Ascending aorta (tissue), 2 donors: ENCODE measurements at regions not wholly inside any gene's neighbourhood (a gene's known extent, or its start where the extent isn't known, plus 50 kb on each side); places are given as distances from the start of the nearest gene placed in this dataset.
"Not testable (repeated sequence)": the region's sequence is repeated elsewhere in the genome, so short reads cannot be mapped to it uniquely, and the experiment has no call there.

Experiments used
- DNase-seq, 2 donors: peaks; one replicate each; pipeline ENCODE4 v3.0.0-alpha.2; 2019; ENCODE audit warnings: low spot score in 2 of 2
- H3K27ac ChIP-seq, 2 donors: fragments of 200-600 bp; sonication (generic); one replicate each; pipeline ENCODE4 v1.5.1; 2016 to 2017; ENCODE audit warnings: mild to moderate bottlenecking in 1 of 2
- H3K27me3 ChIP-seq: fragments of 200-600 bp; sonication (generic); one replicate; pipeline ENCODE4 v1.5.1; 2017
- H3K36me3 ChIP-seq, 2 donors: fragments of 200-600 bp; sonication (generic); one replicate each; pipeline ENCODE4 v1.5.1; 2016
- H3K4me1 ChIP-seq, 2 donors: fragments of 200-600 bp; sonication (generic); one replicate each; pipeline ENCODE4 v1.5.1; 2016 to 2017; ENCODE audit warnings: mild to moderate bottlenecking in 1 of 2
- H3K4me3 ChIP-seq, 2 donors: fragments of 200-600 bp; sonication (generic); one replicate each; pipeline ENCODE4 v1.5.1; 2016 to 2017; ENCODE audit warnings: mild to moderate bottlenecking in 1 of 2
- H3K9me3 ChIP-seq, 2 donors: fragments of 200-600 bp; sonication (generic); one replicate each; pipeline ENCODE4 v1.5.1; 2016
- intact Hi-C: fragments of 100-400 bp; cut with DNase I; formaldehyde crosslinking; loops from one replicate; pipeline ENCODE4 v1.15.1; 2023
- TF ChIP-seq, protein P1 (sequence below), 3 experiments: fragments of 200-600 bp in 2 of 3; fragments of 450-650 bp in 1 of 3; sonication (generic) in 2 of 3; IDR thresholded peaks; one replicate each; pipeline ENCODE4 v1.5.1; 2016 to 2019; ENCODE audit warnings: antibody characterized with exemption in 3 of 3, mild to moderate bottlenecking in 1 of 3, moderate library complexity in 1 of 3

DNA sequence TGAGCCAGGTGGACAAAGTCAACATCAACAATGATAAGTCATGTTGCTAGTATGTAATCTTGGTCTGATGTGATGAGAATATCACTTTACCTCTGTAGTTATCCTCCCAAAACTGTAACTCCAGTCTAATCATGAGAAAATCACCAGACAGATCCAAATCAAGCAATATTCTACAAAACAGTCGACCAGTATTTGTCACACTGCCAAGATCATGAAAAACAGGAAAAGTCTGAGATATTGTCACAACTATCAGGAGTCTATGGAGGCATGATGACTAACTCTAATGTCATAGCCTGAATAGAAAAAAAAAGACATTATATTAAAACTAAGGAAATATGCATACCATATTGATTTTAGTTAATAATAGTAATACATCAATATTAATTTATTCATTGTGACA is 1883.3 kb upstream of the CELF4 start:
- TF ChIP-seq, protein P1, sequence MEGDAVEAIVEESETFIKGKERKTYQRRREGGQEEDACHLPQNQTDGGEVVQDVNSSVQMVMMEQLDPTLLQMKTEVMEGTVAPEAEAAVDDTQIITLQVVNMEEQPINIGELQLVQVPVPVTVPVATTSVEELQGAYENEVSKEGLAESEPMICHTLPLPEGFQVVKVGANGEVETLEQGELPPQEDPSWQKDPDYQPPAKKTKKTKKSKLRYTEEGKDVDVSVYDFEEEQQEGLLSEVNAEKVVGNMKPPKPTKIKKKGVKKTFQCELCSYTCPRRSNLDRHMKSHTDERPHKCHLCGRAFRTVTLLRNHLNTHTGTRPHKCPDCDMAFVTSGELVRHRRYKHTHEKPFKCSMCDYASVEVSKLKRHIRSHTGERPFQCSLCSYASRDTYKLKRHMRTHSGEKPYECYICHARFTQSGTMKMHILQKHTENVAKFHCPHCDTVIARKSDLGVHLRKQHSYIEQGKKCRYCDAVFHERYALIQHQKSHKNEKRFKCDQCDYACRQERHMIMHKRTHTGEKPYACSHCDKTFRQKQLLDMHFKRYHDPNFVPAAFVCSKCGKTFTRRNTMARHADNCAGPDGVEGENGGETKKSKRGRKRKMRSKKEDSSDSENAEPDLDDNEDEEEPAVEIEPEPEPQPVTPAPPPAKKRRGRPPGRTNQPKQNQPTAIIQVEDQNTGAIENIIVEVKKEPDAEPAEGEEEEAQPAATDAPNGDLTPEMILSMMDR (IDR thresholded peaks at IDR 0.05) = no peak
- Histone ChIP-seq H3K9me3 (no peaks in the 10 kb centered on the region), H3K36me3 (no peaks in the 10 kb centered on the region), H3K27ac (no peak overlapping the region), H3K27me3 (no peaks in the 10 kb centered on the region), H3K4me3 (no peak overlapping the region), H3K4me1 (no peaks in the 10 kb centered on the region)
- intact Hi-C loops = no loop called here
- DNase-seq = no peak

DNA sequence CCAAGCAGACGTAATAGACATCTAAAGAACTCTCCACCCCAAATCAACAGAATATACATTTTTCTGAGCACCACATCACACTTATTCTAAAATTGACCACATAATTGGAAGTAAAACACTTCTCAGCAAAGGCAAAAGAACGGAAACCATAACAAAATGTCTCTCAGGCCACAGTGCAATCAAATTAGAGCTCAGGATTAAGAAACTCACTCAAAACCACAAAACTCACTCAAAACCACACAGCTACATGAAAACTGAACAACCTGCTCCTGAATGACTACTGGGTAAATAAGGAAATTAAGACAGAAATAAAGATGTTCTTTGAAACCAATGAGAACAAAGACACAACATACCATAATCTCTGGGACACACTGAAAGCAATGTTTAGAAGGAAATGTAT is 1879.4 kb upstream of the CELF4 start:
- intact Hi-C loops, H3K4me3 ChIP-seq, H3K27ac ChIP-seq, H3K36me3 ChIP-seq, H3K27me3 ChIP-seq, H3K9me3 ChIP-seq, DNase-seq, H3K4me1 ChIP-seq: not testable (repeated sequence)

DNA sequence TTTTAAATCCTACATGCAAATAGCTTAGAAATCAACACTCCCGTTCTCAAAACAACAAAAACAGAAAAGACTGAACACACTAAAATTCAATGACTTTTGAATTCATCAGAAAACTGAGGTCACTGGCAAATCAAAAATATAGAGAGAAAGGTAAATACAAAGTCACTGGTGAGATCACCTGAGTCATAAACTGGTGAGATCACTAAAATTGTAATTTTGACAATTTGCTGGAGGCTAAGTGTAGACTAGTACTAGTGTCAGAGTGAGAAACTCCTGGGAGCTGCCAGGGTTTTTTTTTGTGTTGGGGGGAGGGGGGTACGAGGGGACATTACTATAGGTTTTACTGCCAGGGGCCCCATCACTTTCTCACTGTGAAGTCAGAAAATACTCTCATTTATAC is 1876.0 kb upstream of the CELF4 start:
- H3K4me3 ChIP-seq = no peak overlapping the region
- intact Hi-C loops = no loop called here
- H3K4me1 ChIP-seq = no peaks in the 10 kb centered on the region
- H3K27ac ChIP-seq = no peak overlapping the region
- TF ChIP-seq, protein P1 (IDR thresholded peaks at IDR 0.05) = no peak
- H3K27me3 ChIP-seq = no peaks in the 10 kb centered on the region
- no peaks in the 10 kb centered on the region for H3K36me3 ChIP-seq
- no peaks in the 10 kb centered on the region for H3K9me3 ChIP-seq
- no peak for DNase-seq

DNA sequence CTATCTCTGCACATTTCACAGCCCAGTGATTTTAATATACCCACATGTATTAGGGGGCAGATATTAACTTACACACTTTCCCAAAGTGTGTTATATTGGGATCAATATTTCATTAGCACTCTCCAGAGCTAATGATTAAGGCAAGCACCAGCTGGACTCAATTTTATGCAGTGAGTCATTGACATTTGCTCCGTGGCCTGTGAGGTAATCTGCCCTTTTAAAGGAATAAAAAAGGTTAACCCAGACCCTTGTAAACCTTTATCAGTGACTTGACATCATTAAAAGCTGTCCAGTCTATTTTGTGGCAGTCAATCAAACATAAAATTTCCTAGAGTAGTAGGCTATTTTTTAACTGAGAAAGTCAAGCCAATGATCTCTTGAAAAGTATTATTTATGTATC is 1870.4 kb upstream of the CELF4 start:
- Histone ChIP-seq H3K4me1 (no peaks in the 10 kb centered on the region), H3K27ac (no peak overlapping the region), H3K36me3 (no peaks in the 10 kb centered on the region), H3K27me3 (no peaks in the 10 kb centered on the region), H3K9me3 (no peaks in the 10 kb centered on the region), H3K4me3 (no peak overlapping the region)
- TF ChIP-seq, protein P1 (IDR thresholded peaks at IDR 0.05) = no peak
- no peak for DNase-seq
- intact Hi-C loops = no loop called here

DNA sequence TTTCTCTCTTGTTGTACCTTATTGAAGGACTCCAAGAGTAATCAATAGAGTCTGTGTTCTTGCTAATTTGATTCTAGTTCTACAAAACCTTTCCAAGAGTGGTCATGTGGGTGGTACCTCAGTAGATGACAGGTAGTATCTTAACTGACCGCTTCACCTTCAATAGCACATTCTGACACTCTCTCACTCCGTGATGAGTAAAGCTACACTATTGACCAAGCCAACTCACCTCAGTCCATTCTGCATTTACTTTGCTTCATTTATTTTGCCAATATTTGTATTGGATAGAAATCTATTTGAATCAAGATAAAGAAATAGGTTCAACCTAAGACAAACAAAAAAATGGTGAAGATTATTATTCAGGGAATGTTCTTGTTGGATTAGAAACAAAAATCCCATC is 1869.6 kb upstream of the CELF4 start:
- TF ChIP-seq, protein P1 (IDR thresholded peaks at IDR 0.05) = no peak
- H3K27ac ChIP-seq = no peak overlapping the region
- H3K9me3 ChIP-seq = no peaks in the 10 kb centered on the region
- no peaks in the 10 kb centered on the region for H3K27me3 ChIP-seq
- H3K4me3 ChIP-seq = no peak overlapping the region
- intact Hi-C loops = no loop called here
- no peaks in the 10 kb centered on the region for H3K4me1 ChIP-seq
- no peak for DNase-seq
- no peaks in the 10 kb centered on the region for H3K36me3 ChIP-seq

DNA sequence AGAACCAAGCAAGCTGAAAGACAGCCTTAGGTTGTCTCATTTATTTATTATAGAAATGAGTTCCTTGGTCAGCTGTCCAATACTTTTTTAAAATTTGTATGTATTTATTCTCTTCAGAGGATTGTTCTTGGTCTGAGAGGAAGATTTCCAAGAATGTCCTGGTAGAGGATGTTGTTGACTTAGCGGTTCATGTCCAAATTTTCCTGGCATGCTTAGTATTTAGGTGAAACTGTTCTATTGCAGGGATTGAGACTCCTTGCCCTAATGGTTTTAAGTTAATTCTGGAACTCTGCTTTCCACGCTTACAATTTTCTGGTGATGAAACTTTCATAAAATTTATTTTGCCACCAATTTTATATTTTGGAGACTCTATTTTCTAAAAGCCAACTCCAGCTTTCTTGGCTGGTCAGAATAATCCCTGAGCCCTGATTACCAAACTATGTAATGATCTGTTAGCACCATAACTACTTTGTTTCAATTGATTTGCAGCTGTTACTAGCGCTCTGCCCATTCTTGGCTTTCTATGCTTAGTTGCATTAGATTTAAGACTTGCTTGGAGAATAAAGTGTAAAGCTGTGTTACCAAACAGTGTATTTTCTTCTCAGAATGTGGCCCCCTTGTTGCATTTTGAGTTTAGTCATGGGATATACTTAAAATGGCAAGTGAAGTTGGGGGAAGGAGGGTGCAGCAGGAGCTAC is 1868.8 kb upstream of the CELF4 start:
- Histone ChIP-seq H3K4me1 (no peaks in the 10 kb centered on the region), H3K4me3 (no peak overlapping the region), H3K27ac (no peak overlapping the region), H3K36me3 (no peaks in the 10 kb centered on the region), H3K27me3 (no peaks in the 10 kb centered on the region), H3K9me3 (no peaks in the 10 kb centered on the region)
- TF ChIP-seq, protein P1 (IDR thresholded peaks at IDR 0.05) = no peak
- DNase-seq = no peak
- intact Hi-C loops = no loop called here
